ENCODE measurements at regions not wholly inside any gene's neighbourhood (a gene's known extent, or its start where the extent isn't known, plus 50 kb on each side); places are given as distances from the start of the nearest gene placed in this dataset.

- Histone ChIP-seq H3K9me3 (no peaks in the 10 kb centered on the region), H3K4me3 (no peak overlapping the region), H3K4me2 (no peak overlapping the region), H3K27ac (no peak overlapping the region), H3K4me1 (peaks cover 10% of the 10 kb centered on the region; the same call in 2 of the 3 replicates)
- CTCF ChIA-PET: interaction anchor here (1.7 kb wide), 1 partner anchor 12 kb away, joined by 4 read pairs; no protein-coding TSS in a partner anchor
- ATAC-seq (no peak), DNase-seq (ENCODE audit: low read depth in 1 of 2, low spot score in 1 of 2) (no peak), FAIRE-seq (no peak)
- TF ChIP-seq REST (IDR thresholded peaks at IDR 0.05) (no peak), CHD4 (IDR thresholded peaks at IDR 0.05; ENCODE audit: borderline replicate concordance) (no peak), FOXS1 (CRISPR knock-in tag; IDR thresholded peaks at IDR 0.05) (no peak), HOXA7 (CRISPR knock-in tag; IDR thresholded peaks at IDR 0.05) (no peak), POLR2AphosphoS2 (conservative IDR thresholded peaks at IDR 0.05; ENCODE audit: low read length) (no peak), EHF (CRISPR knock-in tag; IDR thresholded peaks at IDR 0.05) (no peak), CEBPB (IDR thresholded peaks at IDR 0.05) (no peak), CBX8 (IDR thresholded peaks at IDR 0.05) (no peak), CBX2 (IDR thresholded peaks at IDR 0.05; ENCODE audit: borderline replicate concordance, low read depth) (no peak), ZNF302 (CRISPR knock-in tag; IDR thresholded peaks at IDR 0.05) (no peak), ZSCAN20 (CRISPR knock-in tag; IDR thresholded peaks at IDR 0.05) (no peak), MAZ (IDR thresholded peaks at IDR 0.05; ENCODE audit: borderline replicate concordance, low read depth, low read length) (no peak), MYC (IDR thresholded peaks at IDR 0.05; ENCODE audit: borderline replicate concordance, low read length) (no peak)
- TF ChIP-seq, protein P1, sequence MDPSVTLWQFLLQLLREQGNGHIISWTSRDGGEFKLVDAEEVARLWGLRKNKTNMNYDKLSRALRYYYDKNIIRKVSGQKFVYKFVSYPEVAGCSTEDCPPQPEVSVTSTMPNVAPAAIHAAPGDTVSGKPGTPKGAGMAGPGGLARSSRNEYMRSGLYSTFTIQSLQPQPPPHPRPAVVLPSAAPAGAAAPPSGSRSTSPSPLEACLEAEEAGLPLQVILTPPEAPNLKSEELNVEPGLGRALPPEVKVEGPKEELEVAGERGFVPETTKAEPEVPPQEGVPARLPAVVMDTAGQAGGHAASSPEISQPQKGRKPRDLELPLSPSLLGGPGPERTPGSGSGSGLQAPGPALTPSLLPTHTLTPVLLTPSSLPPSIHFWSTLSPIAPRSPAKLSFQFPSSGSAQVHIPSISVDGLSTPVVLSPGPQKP (IDR thresholded peaks at IDR 0.05; ENCODE audit: low read depth, low read length): no peak
- 78% methylated on average over 9 of the region's 9 CpGs for WGBS (ENCODE audit: missing lambda C conversion rate)
- POLR2A ChIA-PET: no interaction called here
Measured at GRCh38 chr11:129271030-129271429, 78.9 kb upstream of the ARHGAP32 start.

DNA sequence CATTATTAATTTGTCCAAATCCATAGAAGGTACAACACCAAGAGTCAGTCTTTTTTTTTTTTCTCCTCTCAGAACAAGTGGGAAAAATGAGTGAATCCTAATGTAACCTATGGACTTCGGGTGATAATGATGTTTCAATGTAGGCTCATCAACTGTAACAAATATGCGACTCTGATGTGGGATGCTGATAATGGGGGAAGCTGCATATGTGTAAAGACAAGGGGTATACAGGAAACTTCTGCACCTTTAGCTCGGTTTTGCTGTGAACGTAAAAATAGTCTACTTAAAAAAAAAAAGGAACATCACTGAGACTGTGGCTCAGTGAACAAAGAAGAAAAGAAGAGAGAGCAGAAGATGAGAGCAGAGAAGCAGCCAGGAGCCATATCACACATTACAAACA, 78.3 kb upstream of the ARHGAP32 start:
- Histone ChIP-seq H3K27ac (no peak overlapping the region), H3K4me1 (peaks cover 4% of the 10 kb centered on the region; the same call in 2 of the 3 replicates), H3K4me2 (no peak overlapping the region), H3K9me3 (no peaks in the 10 kb centered on the region), H3K4me3 (no peak overlapping the region)
- POLR2A ChIA-PET: no interaction called here
- DNase-seq (ENCODE audit: low read depth in 1 of 2, low spot score in 1 of 2) (no peak), ATAC-seq (no peak), FAIRE-seq (no peak)
- WGBS (ENCODE audit: missing lambda C conversion rate): 70% methylated on average over 4 of the region's 4 CpGs
- no peak for TF ChIP-seq MAX (IDR thresholded peaks at IDR 0.05)
- TF ChIP-seq JUNB (IDR thresholded peaks at IDR 0.05): no peak
- no peak for TF ChIP-seq EHF (CRISPR knock-in tag; IDR thresholded peaks at IDR 0.05)
- no peak for TF ChIP-seq GATA3 (IDR thresholded peaks at IDR 0.05; ENCODE audit: borderline replicate concordance)
- TF ChIP-seq KDM1A (IDR thresholded peaks at IDR 0.05; ENCODE audit: low read depth): no peak
- no peak for TF ChIP-seq BHLHE40 (IDR thresholded peaks at IDR 0.05; ENCODE audit: low read depth, low read length)
- TF ChIP-seq HDAC2 (IDR thresholded peaks at IDR 0.05): no peak
- TF ChIP-seq CHD2 (IDR thresholded peaks at IDR 0.05; ENCODE audit: low read length, partially characterized antibody): no peak
- no peak for TF ChIP-seq MYC (IDR thresholded peaks at IDR 0.05; ENCODE audit: borderline replicate concordance, low read length)
- no peak for TF ChIP-seq TFCP2L1 (CRISPR knock-in tag; IDR thresholded peaks at IDR 0.05)
- no peak for TF ChIP-seq SMC3 (IDR thresholded peaks at IDR 0.05)
- CTCF ChIA-PET: interaction anchor here (0.6 kb wide), 1 partner anchor 12 kb away, joined by 3 read pairs; no protein-coding TSS in a partner anchor
